ENCODE measurements at regions not wholly inside any gene's neighbourhood (a gene's known extent, or its start where the extent isn't known, plus 50 kb on each side); places are given as distances from the start of the nearest gene placed in this dataset.

DNA sequence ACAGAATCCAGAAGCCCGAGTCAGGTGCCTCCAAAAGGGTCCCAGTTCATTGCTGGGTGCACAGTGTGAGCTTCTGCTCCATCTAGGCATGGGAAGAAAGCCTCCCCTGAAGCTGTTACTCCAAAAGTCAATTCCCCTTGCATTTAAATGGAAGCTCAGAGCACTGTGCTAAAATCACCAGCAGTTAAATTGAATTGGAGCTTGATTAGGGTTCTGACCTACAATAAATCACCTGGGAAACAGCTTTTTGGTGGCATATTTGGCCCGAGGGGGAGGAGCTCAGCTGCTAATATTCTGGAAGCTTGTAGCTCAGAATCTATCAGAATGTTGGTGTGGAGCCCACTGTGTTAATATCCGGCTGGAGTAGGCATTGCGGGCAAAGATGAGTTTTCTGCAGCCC lies 87.1 kb upstream of the RGMA start:
- TF ChIP-seq, protein P1, sequence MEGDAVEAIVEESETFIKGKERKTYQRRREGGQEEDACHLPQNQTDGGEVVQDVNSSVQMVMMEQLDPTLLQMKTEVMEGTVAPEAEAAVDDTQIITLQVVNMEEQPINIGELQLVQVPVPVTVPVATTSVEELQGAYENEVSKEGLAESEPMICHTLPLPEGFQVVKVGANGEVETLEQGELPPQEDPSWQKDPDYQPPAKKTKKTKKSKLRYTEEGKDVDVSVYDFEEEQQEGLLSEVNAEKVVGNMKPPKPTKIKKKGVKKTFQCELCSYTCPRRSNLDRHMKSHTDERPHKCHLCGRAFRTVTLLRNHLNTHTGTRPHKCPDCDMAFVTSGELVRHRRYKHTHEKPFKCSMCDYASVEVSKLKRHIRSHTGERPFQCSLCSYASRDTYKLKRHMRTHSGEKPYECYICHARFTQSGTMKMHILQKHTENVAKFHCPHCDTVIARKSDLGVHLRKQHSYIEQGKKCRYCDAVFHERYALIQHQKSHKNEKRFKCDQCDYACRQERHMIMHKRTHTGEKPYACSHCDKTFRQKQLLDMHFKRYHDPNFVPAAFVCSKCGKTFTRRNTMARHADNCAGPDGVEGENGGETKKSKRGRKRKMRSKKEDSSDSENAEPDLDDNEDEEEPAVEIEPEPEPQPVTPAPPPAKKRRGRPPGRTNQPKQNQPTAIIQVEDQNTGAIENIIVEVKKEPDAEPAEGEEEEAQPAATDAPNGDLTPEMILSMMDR (IDR thresholded peaks at IDR 0.05; ENCODE audit: insufficient read depth, low read length): no peak
- TF ChIP-seq POLR2AphosphoS5 (IDR thresholded peaks at IDR 0.05; ENCODE audit: low read depth) (no peak), GABPA (IDR thresholded peaks at IDR 0.05; ENCODE audit: low read depth) (no peak), REST (IDR thresholded peaks at IDR 0.05; ENCODE audit: insufficient replicate concordance, low read depth) (no peak), SPI1 (IDR thresholded peaks at IDR 0.05; ENCODE audit: borderline replicate concordance, low read depth) (no peak)

Data from HL-60 (cell line).